HFFc6 (cell line): ENCODE measurements at regions not wholly inside any gene's neighbourhood (a gene's known extent, or its start where the extent isn't known, plus 50 kb on each side); places are given as distances from the start of the nearest gene placed in this dataset.

Experiments used
- DNase-seq: peaks from one replicate; pipeline ENCODE4 v3.0.0-alpha.2; 2018
- H3K27ac Mint-ChIP-seq: 2 replicates; pipeline ENCODE4 v1.8.0; 2020; ENCODE audit warnings: mild to moderate bottlenecking, mixed read lengths
- H3K27me3 Mint-ChIP-seq: 2 replicates; pipeline ENCODE4 v1.8.0; 2021; ENCODE audit warnings: mild to moderate bottlenecking, moderate library complexity, mixed read lengths; ENCODE audit not compliant: insufficient read depth
- H3K36me3 Mint-ChIP-seq: 2 replicates; pipeline ENCODE4 v1.8.0; 2021; ENCODE audit warnings: low read depth, mixed read lengths
- H3K4me1 Mint-ChIP-seq: 2 replicates; pipeline ENCODE4 v1.8.0; 2020; ENCODE audit warnings: low read depth, mixed read lengths
- H3K4me3 Mint-ChIP-seq: 2 replicates; pipeline ENCODE4 v1.8.0; 2020; ENCODE audit warnings: mild to moderate bottlenecking, moderate library complexity, mixed read lengths
- H3K9me3 Mint-ChIP-seq: 2 replicates; pipeline ENCODE4 v1.8.0; 2020; ENCODE audit warnings: mild to moderate bottlenecking, mixed read lengths
- CTCF ChIP-seq: fragments of 200-600 bp; sonication (generic); IDR thresholded peaks from 2 replicates; pipeline ENCODE4 v1.5.0; 2021; ENCODE audit warnings: antibody characterized with exemption, mild to moderate bottlenecking

GRCh38 chr15:62617741-62618140 is 424.8 kb upstream of the TPM1 start:
- H3K4me1 Mint-ChIP-seq = peaks cover 57% of the 10 kb centered on the region
- peak overlapping the region; percentile 91 for H3K27ac Mint-ChIP-seq
- peak overlapping the region; percentile 72 for H3K4me3 Mint-ChIP-seq
- no peak for TF ChIP-seq CTCF
- H3K9me3 Mint-ChIP-seq = no peaks in the 10 kb centered on the region
- no peak for DNase-seq
- 0 out of 2 replicates have a peak, but pooled peaks cover 4% of the 10 kb centered on the region for H3K36me3 Mint-ChIP-seq
- H3K27me3 Mint-ChIP-seq = peaks cover 2% of the 10 kb centered on the region; the same call in 1 of the 2 replicates

- peak; percentile 90 for DNase-seq
- H3K4me1 Mint-ChIP-seq = peaks cover 51% of the 10 kb centered on the region
- TF ChIP-seq CTCF = peak; percentile 77
- peak overlapping the region; percentile 91 for H3K27ac Mint-ChIP-seq
- H3K36me3 Mint-ChIP-seq = 0 out of 2 replicates have a peak, but pooled peaks cover 4% of the 10 kb centered on the region
- peaks cover 2% of the 10 kb centered on the region; the same call in 1 of the 2 replicates for H3K27me3 Mint-ChIP-seq
- no peaks in the 10 kb centered on the region for H3K9me3 Mint-ChIP-seq
- H3K4me3 Mint-ChIP-seq = peak overlapping the region; percentile 72
Observed at GRCh38 chr15:62618432-62618831, 424.1 kb upstream of the TPM1 start.

GRCh38 chr15:62618846-62619504 is 423.6 kb upstream of the TPM1 start:
- DNase-seq = no peak
- Mint-ChIP-seq H3K4me3 (peak overlapping the region; percentile 72), H3K4me1 (peaks cover 49% of the 10 kb centered on the region), H3K9me3 (no peaks in the 10 kb centered on the region), H3K27me3 (peaks cover 2% of the 10 kb centered on the region; the same call in 1 of the 2 replicates), H3K36me3 (0 out of 2 replicates have a peak, but pooled peaks cover 4% of the 10 kb centered on the region), H3K27ac (peak overlapping the region; percentile 91)
- no peak for TF ChIP-seq CTCF

GRCh38 chr15:62619526-62619925 is 423.0 kb upstream of the TPM1 start:
- no peak for TF ChIP-seq CTCF
- peaks cover 50% of the 10 kb centered on the region for H3K4me1 Mint-ChIP-seq
- DNase-seq = no peak
- H3K36me3 Mint-ChIP-seq = 0 out of 2 replicates have a peak, but pooled peaks cover 4% of the 10 kb centered on the region
- peak overlapping the region; percentile 91 for H3K27ac Mint-ChIP-seq
- peaks cover 3% of the 10 kb centered on the region; the same call in 1 of the 2 replicates for H3K27me3 Mint-ChIP-seq
- no peaks in the 10 kb centered on the region for H3K9me3 Mint-ChIP-seq
- peak overlapping the region; percentile 72 for H3K4me3 Mint-ChIP-seq

- H3K36me3 Mint-ChIP-seq = no peaks in the 10 kb centered on the region
- H3K9me3 Mint-ChIP-seq = no peaks in the 10 kb centered on the region
- no peak overlapping the region for H3K27ac Mint-ChIP-seq
- H3K4me1 Mint-ChIP-seq = peaks cover 64% of the 10 kb centered on the region
- peaks cover 4% of the 10 kb centered on the region; the same call in 1 of the 2 replicates for H3K27me3 Mint-ChIP-seq
- DNase-seq = no peak
- no peak overlapping the region for H3K4me3 Mint-ChIP-seq
- TF ChIP-seq CTCF = no peak
Observed at GRCh38 chr15:62622775-62623174, 419.8 kb upstream of the TPM1 start.
